GM23338 (cell line): ENCODE measurements at regions not wholly inside any gene's neighbourhood (a gene's known extent, or its start where the extent isn't known, plus 50 kb on each side); places are given as distances from the start of the nearest gene placed in this dataset.

Experiments
- ATAC-seq: fragments of 200-7000 bp; cut with Tn5 transposase; 3 replicates; pipeline ENCODE4 v1.9.1; 2020
- DNase-seq: peaks from one replicate; pipeline ENCODE4 v3.0.0-alpha.2; 2015; ENCODE audit warnings: low spot score
- H2AFZ ChIP-seq: fragments of 200-600 bp; sonication (generic); 2 replicates; pipeline ENCODE4 v1.8.0; 2016; ENCODE audit warnings: antibody characterized with exemption, mild to moderate bottlenecking, moderate library complexity
- H3F3A ChIP-seq: fragments of 200-600 bp; sonication (generic); replicated peaks from 2 replicates; pipeline ENCODE4 v1.8.0; 2017; ENCODE audit warnings: antibody characterized with exemption, mixed run types, low read depth
- H3K27ac ChIP-seq: fragments of 200-600 bp; sonication (generic); 2 replicates; pipeline ENCODE4 v1.6.1; 2016; ENCODE audit warnings: low read depth
- H3K27me3 ChIP-seq: fragments of 200-600 bp; sonication (generic); 2 replicates; pipeline ENCODE4 v1.8.0; 2016; ENCODE audit warnings: mild to moderate bottlenecking, mixed run types, moderate library complexity; ENCODE audit not compliant: insufficient read depth
- H3K36me3 ChIP-seq: fragments of 200-600 bp; sonication (generic); 2 replicates; pipeline ENCODE4 v1.8.0; 2016; ENCODE audit warnings: mild to moderate bottlenecking; ENCODE audit not compliant: insufficient read depth
- H3K4me1 ChIP-seq: fragments of 200-600 bp; sonication (generic); 2 replicates; pipeline ENCODE4 v1.8.0; 2016; ENCODE audit warnings: mild to moderate bottlenecking, moderate library complexity; ENCODE audit not compliant: insufficient read depth
- H3K4me2 ChIP-seq: fragments of 200-600 bp; sonication (generic); 2 replicates; pipeline ENCODE4 v1.7.1; 2017; ENCODE audit warnings: mixed run types
- H3K4me3 ChIP-seq: fragments of 200-600 bp; sonication (generic); 2 replicates; pipeline ENCODE4 v1.6.1; 2016; ENCODE audit warnings: mixed run types
- H3K79me2 ChIP-seq: fragments of 200-600 bp; sonication (generic); replicated peaks from 2 replicates; pipeline ENCODE4 v1.8.0; 2017; ENCODE audit warnings: mild to moderate bottlenecking; ENCODE audit not compliant: insufficient read depth
- H3K9me2 ChIP-seq: fragments of 200-600 bp; sonication (generic); 2 replicates; pipeline ENCODE4 v1.8.0; 2017; ENCODE audit not compliant: insufficient read depth
- H4K20me1 ChIP-seq: fragments of 200-600 bp; sonication (generic); replicated peaks from 2 replicates; pipeline ENCODE4 v1.8.0; 2017; ENCODE audit warnings: mild to moderate bottlenecking; ENCODE audit not compliant: insufficient read depth
- H3K27ac Mint-ChIP-seq: 2 replicates; pipeline ENCODE4 v1.8.0; 2020; ENCODE audit warnings: inconsistent platforms, mild to moderate bottlenecking, moderate library complexity, mixed read lengths
- H3K27me3 Mint-ChIP-seq: 3 replicates; pipeline ENCODE4 v1.8.0; 2022; ENCODE audit warnings: low read depth, mild to moderate bottlenecking, moderate library complexity, mixed read lengths, inconsistent platforms; ENCODE audit not compliant: insufficient read depth, poor library complexity
- H3K36me3 Mint-ChIP-seq: 3 replicates; pipeline ENCODE4 v1.8.0; 2021; ENCODE audit warnings: low read depth, mild to moderate bottlenecking, inconsistent platforms, moderate library complexity, mixed read lengths
- H3K4me1 Mint-ChIP-seq: 3 replicates; pipeline ENCODE4 v1.8.0; 2020; ENCODE audit warnings: mild to moderate bottlenecking, inconsistent platforms, mixed read lengths
- H3K4me3 Mint-ChIP-seq: 3 replicates; pipeline ENCODE4 v1.8.0; 2021; ENCODE audit warnings: moderate library complexity, mild to moderate bottlenecking, inconsistent platforms, mixed read lengths
- H3K9me3 Mint-ChIP-seq: 3 replicates; pipeline ENCODE4 v1.8.0; 2020; ENCODE audit warnings: moderate library complexity, mild to moderate bottlenecking, inconsistent platforms, mixed read lengths
- CREB1 ChIP-seq: fragments of 250-450 bp; sonication (Bioruptor Pico); IDR thresholded peaks from 2 replicates; pipeline ENCODE4 v1.5.0; 2020; ENCODE audit warnings: low read depth, mild to moderate bottlenecking, moderate library complexity
- EZH2 ChIP-seq: fragments of 200-600 bp; sonication (generic); IDR thresholded peaks from one replicate; pipeline ENCODE4 v1.8.0; 2017; ENCODE audit warnings: antibody characterized with exemption, mild to moderate bottlenecking, low read depth; ENCODE audit not compliant: unreplicated experiment
- EZH2phosphoT487 ChIP-seq: fragments of 200-600 bp; sonication (generic); IDR thresholded peaks from one replicate; pipeline ENCODE4 v1.8.1; 2018; ENCODE audit warnings: antibody characterized with exemption; ENCODE audit not compliant: unreplicated experiment
- JUNB ChIP-seq: IDR thresholded peaks from one replicate; pipeline ENCODE4 v1.6.1; 2016; ENCODE audit warnings: antibody characterized with exemption; ENCODE audit not compliant: unreplicated experiment
- NANOG ChIP-seq: IDR thresholded peaks from 2 replicates; pipeline ENCODE4 v1.6.1; 2016; ENCODE audit warnings: antibody characterized with exemption, borderline replicate concordance
- POLR2AphosphoS5 ChIP-seq: IDR thresholded peaks from 2 replicates; pipeline ENCODE4 v1.6.1; 2016; ENCODE audit warnings: antibody characterized with exemption, low read depth
- STAT1 ChIP-seq: IDR thresholded peaks from one replicate; pipeline ENCODE4 v1.6.1; 2016; ENCODE audit warnings: antibody characterized with exemption; ENCODE audit not compliant: unreplicated experiment
- ZNF114 ChIP-seq: fragments of 250-450 bp; sonication (Bioruptor Pico); IDR thresholded peaks from 2 replicates; pipeline ENCODE4 v1.5.0; 2020; ENCODE audit warnings: mild to moderate bottlenecking, moderate library complexity
- ZNF331 ChIP-seq: fragments of 250-450 bp; sonication (Bioruptor Pico); IDR thresholded peaks from 2 replicates; pipeline ENCODE4 v1.5.0; 2020; ENCODE audit warnings: low read depth, mild to moderate bottlenecking, moderate library complexity
- TF ChIP-seq, protein P1 (sequence below): fragments of 250-450 bp; sonication (Bioruptor Pico); IDR thresholded peaks from 2 replicates; pipeline ENCODE4 v1.5.0; 2020; ENCODE audit warnings: mild to moderate bottlenecking, moderate library complexity
- TF ChIP-seq, protein P2 (sequence below), 2 experiments: fragments of 200-600 bp in 1 of 2; sonication (generic) in 1 of 2; conservative IDR thresholded peaks; 2 replicates each; pipeline versions ENCODE4 v1.5.1 to v1.6.1; 2016 to 2017; ENCODE audit warnings: antibody characterized with exemption in 2 of 2, low read depth in 2 of 2, mild to moderate bottlenecking in 2 of 2, moderate library complexity in 1 of 2
- TF ChIP-seq, protein P3 (sequence below): IDR thresholded peaks from 2 replicates; pipeline ENCODE4 v1.6.1; 2016; ENCODE audit warnings: antibody characterized with exemption
- TF ChIP-seq, protein P4 (sequence below): IDR thresholded peaks from one replicate; pipeline ENCODE4 v1.6.1; 2018; ENCODE audit warnings: antibody characterized with exemption; ENCODE audit not compliant: unreplicated experiment

DNA sequence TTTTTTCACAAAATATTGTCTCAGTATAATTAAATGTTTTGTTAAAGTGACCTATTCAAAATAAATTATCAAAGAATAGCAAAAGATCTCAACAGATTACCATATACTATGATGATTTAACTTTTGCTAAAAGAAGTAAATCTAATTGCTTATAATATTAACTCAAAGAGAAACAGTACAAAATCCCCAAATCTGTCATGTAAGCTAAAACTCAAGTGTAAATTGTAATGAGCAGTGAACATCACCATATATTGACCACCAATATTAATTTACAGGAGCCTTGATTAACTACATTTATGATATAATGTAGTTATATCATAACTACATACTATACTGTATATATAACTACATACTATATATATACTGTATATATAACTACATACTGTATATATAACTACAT lies 174.4 kb downstream of the SLC39A8 start:
- H3K27ac ChIP-seq: no peak overlapping the region
- Mint-ChIP-seq H3K27ac (no peak overlapping the region), H3K27me3 (no peaks in the 10 kb centered on the region), H3K4me1 (peaks cover 12% of the 10 kb centered on the region; the same call in 2 of the 3 replicates), H3K36me3 (no peaks in the 10 kb centered on the region), H3K9me3 (no peaks in the 10 kb centered on the region), H3K4me3 (no peak overlapping the region)
- no peaks in the 10 kb centered on the region for H3K36me3 ChIP-seq
- H3K4me3 ChIP-seq: no peak overlapping the region
- H2AFZ ChIP-seq: no peak overlapping the region
- no peaks in the 10 kb centered on the region for H3K79me2 ChIP-seq
- H3K27me3 ChIP-seq: no peaks in the 10 kb centered on the region
- TF ChIP-seq EZH2 (no peak), ZNF331 (CRISPR knock-in tag) (no peak), CREB1 (CRISPR knock-in tag) (no peak), STAT1 (no peak), JUNB (no peak), EZH2phosphoT487 (no peak), ZNF114 (CRISPR knock-in tag) (no peak), POLR2AphosphoS5 (no peak), NANOG (no peak)
- TF ChIP-seq, protein P1, sequence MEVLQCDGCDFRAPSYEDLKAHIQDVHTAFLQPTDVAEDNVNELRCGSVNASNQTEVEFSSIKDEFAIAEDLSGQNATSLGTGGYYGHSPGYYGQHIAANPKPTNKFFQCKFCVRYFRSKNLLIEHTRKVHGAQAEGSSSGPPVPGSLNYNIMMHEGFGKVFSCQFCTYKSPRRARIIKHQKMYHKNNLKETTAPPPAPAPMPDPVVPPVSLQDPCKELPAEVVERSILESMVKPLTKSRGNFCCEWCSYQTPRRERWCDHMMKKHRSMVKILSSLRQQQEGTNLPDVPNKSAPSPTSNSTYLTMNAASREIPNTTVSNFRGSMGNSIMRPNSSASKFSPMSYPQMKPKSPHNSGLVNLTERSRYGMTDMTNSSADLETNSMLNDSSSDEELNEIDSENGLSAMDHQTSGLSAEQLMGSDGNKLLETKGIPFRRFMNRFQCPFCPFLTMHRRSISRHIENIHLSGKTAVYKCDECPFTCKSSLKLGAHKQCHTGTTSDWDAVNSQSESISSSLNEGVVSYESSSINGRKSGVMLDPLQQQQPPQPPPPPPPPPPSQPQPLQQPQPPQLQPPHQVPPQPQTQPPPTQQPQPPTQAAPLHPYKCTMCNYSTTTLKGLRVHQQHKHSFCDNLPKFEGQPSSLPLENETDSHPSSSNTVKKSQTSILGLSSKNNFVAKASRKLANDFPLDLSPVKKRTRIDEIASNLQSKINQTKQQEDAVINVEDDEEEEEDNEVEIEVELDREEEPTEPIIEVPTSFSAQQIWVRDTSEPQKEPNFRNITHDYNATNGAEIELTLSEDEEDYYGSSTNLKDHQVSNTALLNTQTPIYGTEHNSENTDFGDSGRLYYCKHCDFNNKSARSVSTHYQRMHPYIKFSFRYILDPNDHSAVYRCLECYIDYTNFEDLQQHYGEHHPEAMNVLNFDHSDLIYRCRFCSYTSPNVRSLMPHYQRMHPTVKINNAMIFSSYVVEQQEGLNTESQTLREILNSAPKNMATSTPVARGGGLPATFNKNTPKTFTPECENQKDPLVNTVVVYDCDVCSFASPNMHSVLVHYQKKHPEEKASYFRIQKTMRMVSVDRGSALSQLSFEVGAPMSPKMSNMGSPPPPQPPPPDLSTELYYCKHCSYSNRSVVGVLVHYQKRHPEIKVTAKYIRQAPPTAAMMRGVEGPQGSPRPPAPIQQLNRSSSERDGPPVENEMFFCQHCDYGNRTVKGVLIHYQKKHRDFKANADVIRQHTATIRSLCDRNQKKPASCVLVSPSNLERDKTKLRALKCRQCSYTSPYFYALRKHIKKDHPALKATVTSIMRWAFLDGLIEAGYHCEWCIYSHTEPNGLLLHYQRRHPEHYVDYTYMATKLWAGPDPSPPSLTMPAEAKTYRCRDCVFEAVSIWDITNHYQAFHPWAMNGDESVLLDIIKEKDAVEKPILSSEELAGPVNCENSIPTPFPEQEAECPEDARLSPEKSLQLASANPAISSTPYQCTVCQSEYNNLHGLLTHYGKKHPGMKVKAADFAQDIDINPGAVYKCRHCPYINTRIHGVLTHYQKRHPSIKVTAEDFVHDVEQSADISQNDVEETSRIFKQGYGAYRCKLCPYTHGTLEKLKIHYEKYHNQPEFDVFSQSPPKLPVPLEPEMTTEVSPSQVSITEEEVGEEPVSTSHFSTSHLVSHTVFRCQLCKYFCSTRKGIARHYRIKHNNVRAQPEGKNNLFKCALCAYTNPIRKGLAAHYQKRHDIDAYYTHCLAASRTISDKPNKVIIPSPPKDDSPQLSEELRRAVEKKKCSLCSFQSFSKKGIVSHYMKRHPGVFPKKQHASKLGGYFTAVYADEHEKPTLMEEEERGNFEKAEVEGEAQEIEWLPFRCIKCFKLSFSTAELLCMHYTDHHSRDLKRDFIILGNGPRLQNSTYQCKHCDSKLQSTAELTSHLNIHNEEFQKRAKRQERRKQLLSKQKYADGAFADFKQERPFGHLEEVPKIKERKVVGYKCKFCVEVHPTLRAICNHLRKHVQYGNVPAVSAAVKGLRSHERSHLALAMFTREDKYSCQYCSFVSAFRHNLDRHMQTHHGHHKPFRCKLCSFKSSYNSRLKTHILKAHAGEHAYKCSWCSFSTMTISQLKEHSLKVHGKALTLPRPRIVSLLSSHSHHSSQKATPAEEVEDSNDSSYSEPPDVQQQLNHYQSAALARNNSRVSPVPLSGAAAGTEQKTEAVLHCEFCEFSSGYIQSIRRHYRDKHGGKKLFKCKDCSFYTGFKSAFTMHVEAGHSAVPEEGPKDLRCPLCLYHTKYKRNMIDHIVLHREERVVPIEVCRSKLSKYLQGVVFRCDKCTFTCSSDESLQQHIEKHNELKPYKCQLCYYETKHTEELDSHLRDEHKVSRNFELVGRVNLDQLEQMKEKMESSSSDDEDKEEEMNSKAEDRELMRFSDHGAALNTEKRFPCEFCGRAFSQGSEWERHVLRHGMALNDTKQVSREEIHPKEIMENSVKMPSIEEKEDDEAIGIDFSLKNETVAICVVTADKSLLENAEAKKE (CRISPR knock-in tag): no peak
- TF ChIP-seq, protein P2, sequence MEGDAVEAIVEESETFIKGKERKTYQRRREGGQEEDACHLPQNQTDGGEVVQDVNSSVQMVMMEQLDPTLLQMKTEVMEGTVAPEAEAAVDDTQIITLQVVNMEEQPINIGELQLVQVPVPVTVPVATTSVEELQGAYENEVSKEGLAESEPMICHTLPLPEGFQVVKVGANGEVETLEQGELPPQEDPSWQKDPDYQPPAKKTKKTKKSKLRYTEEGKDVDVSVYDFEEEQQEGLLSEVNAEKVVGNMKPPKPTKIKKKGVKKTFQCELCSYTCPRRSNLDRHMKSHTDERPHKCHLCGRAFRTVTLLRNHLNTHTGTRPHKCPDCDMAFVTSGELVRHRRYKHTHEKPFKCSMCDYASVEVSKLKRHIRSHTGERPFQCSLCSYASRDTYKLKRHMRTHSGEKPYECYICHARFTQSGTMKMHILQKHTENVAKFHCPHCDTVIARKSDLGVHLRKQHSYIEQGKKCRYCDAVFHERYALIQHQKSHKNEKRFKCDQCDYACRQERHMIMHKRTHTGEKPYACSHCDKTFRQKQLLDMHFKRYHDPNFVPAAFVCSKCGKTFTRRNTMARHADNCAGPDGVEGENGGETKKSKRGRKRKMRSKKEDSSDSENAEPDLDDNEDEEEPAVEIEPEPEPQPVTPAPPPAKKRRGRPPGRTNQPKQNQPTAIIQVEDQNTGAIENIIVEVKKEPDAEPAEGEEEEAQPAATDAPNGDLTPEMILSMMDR (conservative IDR thresholded peaks at IDR 0.05; ENCODE audit: low read depth in 2 of 2): no peak
- TF ChIP-seq, protein P3, sequence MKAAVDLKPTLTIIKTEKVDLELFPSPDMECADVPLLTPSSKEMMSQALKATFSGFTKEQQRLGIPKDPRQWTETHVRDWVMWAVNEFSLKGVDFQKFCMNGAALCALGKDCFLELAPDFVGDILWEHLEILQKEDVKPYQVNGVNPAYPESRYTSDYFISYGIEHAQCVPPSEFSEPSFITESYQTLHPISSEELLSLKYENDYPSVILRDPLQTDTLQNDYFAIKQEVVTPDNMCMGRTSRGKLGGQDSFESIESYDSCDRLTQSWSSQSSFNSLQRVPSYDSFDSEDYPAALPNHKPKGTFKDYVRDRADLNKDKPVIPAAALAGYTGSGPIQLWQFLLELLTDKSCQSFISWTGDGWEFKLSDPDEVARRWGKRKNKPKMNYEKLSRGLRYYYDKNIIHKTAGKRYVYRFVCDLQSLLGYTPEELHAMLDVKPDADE: no peak
- TF ChIP-seq, protein P4, sequence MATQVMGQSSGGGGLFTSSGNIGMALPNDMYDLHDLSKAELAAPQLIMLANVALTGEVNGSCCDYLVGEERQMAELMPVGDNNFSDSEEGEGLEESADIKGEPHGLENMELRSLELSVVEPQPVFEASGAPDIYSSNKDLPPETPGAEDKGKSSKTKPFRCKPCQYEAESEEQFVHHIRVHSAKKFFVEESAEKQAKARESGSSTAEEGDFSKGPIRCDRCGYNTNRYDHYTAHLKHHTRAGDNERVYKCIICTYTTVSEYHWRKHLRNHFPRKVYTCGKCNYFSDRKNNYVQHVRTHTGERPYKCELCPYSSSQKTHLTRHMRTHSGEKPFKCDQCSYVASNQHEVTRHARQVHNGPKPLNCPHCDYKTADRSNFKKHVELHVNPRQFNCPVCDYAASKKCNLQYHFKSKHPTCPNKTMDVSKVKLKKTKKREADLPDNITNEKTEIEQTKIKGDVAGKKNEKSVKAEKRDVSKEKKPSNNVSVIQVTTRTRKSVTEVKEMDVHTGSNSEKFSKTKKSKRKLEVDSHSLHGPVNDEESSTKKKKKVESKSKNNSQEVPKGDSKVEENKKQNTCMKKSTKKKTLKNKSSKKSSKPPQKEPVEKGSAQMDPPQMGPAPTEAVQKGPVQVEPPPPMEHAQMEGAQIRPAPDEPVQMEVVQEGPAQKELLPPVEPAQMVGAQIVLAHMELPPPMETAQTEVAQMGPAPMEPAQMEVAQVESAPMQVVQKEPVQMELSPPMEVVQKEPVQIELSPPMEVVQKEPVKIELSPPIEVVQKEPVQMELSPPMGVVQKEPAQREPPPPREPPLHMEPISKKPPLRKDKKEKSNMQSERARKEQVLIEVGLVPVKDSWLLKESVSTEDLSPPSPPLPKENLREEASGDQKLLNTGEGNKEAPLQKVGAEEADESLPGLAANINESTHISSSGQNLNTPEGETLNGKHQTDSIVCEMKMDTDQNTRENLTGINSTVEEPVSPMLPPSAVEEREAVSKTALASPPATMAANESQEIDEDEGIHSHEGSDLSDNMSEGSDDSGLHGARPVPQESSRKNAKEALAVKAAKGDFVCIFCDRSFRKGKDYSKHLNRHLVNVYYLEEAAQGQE: no peak
- ATAC-seq (no peak), DNase-seq (no peak)
- no peaks in the 10 kb centered on the region for H4K20me1 ChIP-seq
- no peaks in the 10 kb centered on the region for H3K9me2 ChIP-seq
- H3F3A ChIP-seq: no peaks in the 10 kb centered on the region
- H3K4me1 ChIP-seq: no peaks in the 10 kb centered on the region
- H3K4me2 ChIP-seq: no peak overlapping the region
